GM18508 (cell line): ENCODE measurements at regions not wholly inside any gene's neighbourhood (a gene's known extent, or its start where the extent isn't known, plus 50 kb on each side); places are given as distances from the start of the nearest gene placed in this dataset.
"Not testable (repeated sequence)": the region's sequence is repeated elsewhere in the genome, so short reads cannot be mapped to it uniquely, and the experiment has no call there.

ENCODE experiments used
- ATAC-seq: cut with Tn5 transposase; IDR thresholded peaks from one replicate; pipeline ENCODE4 v1.9.1; 2021; ENCODE audit warnings: moderate number of reproducible peaks; ENCODE audit not compliant: insufficient read depth, unreplicated experiment

DNA sequence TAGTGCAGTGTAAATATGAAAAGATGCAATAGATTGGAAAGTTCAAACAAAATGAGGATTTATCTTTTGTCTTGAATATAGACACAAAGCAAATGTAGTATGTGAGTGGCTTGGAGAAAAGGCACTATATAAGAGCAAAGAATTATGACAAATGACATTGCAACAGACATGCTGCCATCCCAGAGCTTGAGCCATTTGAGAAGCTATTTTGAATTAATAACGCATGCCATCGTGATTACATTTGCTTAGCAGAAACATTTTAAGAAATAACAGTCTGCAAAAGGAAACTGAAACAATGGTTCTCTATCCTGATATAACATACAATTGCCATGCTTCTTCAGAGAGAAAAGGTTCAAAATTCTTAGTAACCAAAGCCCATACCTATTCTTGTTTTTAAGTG is 677.1 kb downstream of the ZEB2 start:
- no peak for ATAC-seq

DNA sequence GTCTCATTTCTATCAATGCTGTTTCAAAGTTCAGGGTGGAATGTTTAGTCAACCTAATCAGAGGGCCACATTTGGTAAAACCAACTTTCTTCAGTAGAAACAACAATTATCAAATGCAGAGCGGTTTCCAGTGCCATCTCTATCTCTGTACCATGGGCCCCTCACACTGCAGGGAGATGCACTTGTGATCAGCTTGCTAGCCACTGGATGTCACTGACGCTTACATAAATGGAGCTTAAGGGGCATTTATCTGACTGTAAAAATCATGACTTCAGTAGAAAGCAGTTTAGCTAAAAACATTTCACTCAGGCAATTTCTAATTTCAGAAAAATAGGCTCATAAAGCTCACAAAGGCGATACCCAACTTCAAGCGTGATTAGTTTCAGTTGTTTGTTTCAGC is 678.0 kb downstream of the ZEB2 start:
- ATAC-seq = no peak

- ATAC-seq = no peak
Observed at GRCh38 chr2:143840601-143841000, 679.3 kb downstream of the ZEB2 start.

DNA sequence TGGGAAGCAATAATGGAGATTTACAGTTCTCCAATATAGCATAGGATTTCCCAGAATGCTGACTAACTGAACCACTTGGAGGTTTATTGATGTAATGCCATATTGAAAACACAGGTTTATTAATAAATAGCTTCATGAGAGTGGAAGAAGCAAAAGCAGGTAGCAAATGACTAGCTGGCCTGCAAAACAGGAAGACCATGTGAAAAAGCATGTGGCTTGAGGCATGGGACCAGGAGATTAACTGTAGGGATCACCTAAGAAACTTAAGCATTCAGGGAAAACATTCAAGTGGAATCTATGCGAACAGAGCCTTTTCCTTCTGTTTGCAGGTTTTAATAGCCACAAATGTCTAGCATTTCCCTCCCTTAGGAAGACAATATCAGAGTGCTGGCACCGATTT is 679.7 kb downstream of the ZEB2 start:
- ATAC-seq = no peak

DNA sequence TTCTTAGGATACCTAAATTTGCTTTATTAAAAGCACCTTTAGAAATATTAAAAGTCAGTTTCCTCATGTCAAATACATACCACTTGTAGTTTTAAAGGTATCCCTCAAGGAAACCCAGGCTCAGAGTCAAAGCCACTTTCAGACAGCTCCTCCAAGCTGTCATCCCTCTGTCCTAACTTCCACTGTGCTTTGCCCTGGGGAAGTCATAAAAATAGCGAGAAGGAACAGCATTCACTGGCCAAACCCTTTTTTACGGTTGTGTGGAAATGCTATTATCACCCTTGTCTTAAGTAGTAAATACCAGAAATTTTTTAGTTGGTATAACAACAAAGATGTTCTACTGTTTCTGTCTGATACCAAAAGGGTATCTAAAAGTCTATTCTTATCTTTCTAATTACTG is 680.5 kb downstream of the ZEB2 start:
- ATAC-seq = no peak

- ATAC-seq = not testable (repeated sequence)
Observed at GRCh38 chr2:143837055-143837454, 682.9 kb downstream of the ZEB2 start.

GRCh38 chr2:143835481-143835880 is 684.4 kb downstream of the ZEB2 start:
- no peak for ATAC-seq

GRCh38 chr2:143833015-143833660 is 686.8 kb downstream of the ZEB2 start:
- ATAC-seq = no peak

DNA sequence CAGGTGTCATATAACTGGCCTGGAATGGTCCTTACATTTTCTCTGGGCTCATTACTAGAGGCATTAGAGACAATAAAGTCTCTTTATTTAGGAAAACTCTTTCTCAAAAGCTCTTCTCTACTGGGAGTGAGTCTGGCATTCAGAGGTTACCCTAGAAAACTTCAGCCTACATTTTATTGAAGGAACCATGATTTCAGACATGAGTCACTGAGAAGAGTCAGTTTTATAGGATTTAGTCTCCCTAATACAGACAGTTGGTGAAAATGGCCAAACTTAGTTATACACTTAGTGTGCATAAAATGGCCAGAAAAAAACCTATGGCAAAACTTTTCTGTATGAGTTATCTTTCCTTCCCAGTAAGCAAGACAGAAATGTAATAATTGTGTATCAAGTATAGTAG is 689.4 kb downstream of the ZEB2 start:
- no peak for ATAC-seq

DNA sequence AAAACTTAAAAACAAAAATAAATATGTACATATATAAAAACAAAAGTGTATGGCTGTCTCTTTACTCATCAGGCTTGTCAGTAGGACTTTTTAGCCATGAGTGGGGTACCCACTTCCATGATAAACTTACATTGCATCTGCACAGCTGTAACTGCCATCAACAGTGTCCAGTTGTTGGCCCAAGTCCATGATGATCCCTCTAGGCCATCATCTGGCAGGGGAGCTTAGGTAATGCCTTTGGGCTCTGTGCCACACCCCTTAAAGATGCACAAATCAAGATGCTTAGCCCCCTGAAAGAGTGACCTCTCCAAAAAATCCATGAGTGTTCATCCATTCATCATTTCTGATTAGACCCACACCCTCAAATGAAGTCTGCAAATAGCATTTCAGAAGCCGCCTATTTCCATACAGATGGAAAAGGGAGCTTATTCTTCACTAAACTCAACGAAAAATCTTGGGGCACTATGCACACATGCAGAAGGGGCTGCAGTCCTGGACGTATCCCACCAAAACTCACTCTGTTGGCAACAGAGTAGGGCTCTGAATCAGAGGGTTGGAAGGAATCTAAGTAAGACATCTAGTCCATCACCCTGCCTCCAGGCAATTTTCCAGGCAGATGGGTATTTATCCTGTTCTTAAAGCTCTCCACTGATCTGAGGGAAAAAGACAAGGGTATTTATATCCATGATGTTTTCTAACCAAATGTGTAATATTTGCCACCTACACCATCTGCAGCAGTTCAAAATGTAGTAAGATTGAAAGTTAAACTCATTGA is 691.0 kb downstream of the ZEB2 start:
- ATAC-seq = no peak

- ATAC-seq = no peak
Observed at GRCh38 chr2:143824791-143825190, 695.1 kb downstream of the ZEB2 start.

GRCh38 chr2:143823876-143824275 is 694.7 kb downstream of the ARHGAP15 start:
- no peak for ATAC-seq

DNA sequence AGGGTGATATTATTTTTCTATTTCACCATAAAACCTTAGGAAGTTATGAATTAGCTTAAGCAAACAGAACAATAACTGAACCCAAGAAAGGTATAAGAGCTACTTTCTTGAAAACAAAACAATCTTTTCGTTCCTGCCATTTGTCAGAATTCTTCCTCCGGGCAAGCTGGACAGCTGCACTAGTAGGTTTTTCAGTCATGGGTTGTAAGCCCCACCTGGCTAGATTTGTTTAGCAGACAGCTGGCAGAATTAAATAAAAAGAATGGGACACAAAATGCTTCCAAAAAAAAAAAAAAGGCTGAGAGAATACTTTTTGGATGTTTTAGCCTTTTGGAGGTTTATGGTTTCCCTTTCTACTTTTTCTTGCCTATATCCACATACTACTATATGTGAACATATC is 694.1 kb downstream of the ARHGAP15 start:
- no peak for ATAC-seq

GRCh38 chr2:143822736-143823135 is 693.5 kb downstream of the ARHGAP15 start:
- no peak for ATAC-seq

DNA sequence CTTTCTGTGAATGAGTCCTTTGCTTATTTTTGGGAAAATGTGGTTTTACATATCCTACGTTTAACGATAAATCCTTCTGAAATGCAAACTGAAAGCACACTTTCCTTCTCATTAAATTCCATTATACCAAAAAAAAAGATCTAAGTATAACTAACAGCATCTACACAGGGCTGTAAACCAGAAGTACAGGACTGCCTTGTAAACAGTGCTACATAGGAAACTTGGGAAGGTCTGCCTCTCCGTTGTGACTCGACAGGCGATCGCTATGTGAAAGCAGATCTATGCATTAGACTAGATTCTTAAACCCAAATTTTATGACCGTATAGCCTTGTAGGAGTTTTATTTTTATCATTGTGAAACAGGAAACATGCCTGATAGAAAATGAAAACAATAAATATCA is 690.5 kb downstream of the ARHGAP15 start:
- ATAC-seq = no peak

- no peak for ATAC-seq
Observed at GRCh38 chr2:143819190-143819735, 690.0 kb downstream of the ARHGAP15 start.
